ENCODE measurements at regions not wholly inside any gene's neighbourhood (a gene's known extent, or its start where the extent isn't known, plus 50 kb on each side); places are given as distances from the start of the nearest gene placed in this dataset.

GRCh38 chr9:89923961-89924504 is 319.2 kb downstream of the GADD45G start:
- no peak for DNase-seq

DNA sequence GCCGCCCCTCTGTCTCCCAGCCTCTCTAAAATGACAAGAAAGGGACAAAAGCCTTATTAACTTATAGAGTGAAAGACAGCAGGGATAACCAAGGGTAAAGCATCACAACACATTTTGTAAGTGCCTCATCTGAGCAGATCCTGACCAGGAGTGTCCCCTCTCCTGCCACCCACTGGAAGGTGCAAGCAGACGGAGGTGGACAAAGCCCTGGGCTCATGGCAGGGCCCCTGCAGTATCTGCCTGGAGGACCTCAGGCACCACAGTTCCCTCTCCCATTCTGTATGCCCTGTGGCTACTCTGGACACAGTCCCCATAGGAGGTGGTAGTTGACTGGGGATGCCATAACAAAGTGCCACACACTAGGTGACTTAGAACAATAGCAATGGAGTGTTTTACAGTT is 319.8 kb downstream of the GADD45G start:
- no peak for DNase-seq

GRCh38 chr9:89926167-89926566 is 321.4 kb downstream of the GADD45G start:
- no peak for DNase-seq

- DNase-seq, result no peak
Observed at GRCh38 chr9:89926691-89927220, 321.9 kb downstream of the GADD45G start.

DNA sequence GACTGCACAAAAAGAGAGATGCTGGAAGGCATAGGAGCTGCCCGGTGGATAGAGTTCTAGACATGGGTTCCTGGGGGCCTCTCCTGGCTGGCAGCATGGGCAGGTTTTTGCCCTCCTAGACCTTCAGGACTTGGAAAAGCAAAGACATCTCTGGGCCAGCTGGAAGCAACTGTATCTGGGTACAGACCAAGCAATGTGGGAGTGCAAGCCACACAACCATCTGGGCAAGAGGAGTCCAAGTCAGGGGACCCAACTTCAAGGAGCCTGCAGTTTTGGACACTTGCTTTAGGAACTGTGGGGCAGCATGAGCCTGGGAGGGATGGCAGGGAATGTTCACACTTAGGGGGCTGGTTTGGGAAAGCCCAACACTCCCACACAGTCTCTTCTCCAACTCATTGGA is 323.3 kb downstream of the GADD45G start:
- no peak for DNase-seq

GRCh38 chr9:89928521-89929275 is 323.9 kb downstream of the GADD45G start:
- DNase-seq, result no peak

GRCh38 chr9:89929315-89929672 is 324.5 kb downstream of the GADD45G start:
- DNase-seq, result no peak

DNA sequence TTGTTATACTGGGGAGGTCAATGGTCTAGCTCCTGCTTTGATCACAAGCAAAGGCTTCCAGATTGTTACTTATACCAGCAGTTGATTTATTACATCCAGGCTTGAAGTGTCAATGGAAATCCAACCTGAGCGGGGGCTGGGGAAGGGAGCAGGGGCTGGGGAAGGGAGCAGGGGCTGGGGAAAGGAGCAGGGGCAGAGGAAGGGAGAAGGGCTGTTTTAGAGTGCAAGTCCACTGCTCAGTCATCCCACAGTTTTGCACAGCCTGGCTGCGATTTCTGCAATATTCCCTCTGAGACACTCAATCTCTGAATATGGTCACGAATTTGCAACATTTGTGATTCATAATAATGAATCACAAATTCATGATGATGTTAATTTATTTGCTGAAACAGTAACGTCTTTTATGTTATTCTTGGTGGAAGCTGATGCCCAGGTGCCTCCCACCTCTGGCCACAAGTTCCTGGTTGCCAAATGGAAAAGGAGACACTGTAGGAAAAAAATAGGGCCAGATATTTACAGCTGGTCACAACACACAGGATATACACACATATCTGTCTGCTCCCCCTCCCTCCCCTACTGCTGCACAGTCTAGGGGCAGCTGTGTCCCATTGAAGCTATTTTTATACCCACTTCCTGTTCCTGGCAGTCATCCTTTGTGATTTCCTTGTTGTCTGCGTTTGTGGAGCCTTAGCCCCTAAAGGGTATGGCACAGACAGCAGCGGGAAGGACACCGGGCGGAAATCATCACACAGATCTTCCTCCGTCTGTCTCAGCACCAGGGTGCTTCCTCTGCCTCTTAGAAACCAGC is 325.1 kb downstream of the GADD45G start:
- DNase-seq, result peak; percentile 42

GRCh38 chr9:89933578-89933977 is 328.8 kb downstream of the GADD45G start:
- DNase-seq, result no peak

DNA sequence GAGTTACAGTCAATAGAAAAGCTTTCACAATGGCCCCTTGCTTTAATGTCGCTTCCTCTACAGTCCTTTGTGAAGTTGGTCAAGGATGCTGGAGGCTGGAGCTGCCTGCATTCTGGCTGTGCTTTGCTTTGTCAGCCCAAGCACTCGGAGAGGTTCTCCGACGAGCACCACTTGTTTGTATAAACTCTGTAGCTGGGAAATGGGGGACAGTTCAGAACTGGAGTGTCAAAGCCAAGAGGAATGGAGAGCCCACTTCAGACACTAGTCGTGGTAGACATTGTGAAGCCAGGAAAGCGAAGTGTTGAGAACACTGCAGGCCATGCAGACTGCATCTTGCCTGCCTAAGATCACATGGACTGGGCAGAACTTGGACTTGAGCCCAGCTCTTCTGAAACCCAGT is 330.3 kb downstream of the GADD45G start:
- DNase-seq, result no peak

DNA sequence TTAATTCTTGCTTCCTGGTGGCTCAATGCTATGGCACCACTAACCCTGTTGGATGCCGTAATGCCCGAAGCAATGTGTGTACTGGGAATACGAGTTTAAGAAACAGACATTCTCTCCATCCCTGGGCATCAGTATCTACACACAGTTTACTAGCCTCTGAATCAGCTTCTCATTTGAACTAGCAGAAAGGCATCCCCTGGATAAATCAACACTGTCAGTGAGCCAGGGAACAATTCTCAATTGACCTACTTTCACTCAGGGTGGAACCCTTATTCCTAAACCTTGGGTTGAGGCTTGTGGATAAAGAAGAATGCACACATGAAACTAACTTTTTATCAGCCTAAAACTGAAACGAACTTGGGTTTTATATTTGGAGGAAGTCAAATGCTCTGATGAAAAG is 331.0 kb downstream of the GADD45G start:
- DNase-seq, result no peak

DNA sequence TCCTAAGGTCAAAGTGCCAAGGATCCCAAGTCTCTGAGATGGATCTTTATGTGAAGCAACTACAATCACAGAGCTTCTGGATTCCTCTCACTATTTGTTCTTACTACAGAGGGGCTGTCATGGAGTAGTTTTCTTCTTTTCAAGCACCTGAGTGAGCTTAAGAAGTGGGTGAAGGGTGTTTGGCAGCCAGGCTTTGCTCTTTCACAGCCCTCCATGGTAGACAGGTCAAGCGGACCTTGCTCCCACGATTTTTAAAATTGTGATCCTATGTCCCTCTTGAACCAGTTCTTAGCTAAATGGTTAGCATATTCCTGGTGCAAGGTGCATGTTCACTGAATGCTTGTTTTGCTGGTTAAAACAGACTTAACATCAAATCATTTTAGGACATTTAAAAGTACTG is 332.2 kb downstream of the GADD45G start:
- DNase-seq, result no peak

- DNase-seq, result no peak
Observed at GRCh38 chr9:89939181-89939580, 334.4 kb downstream of the GADD45G start.

DNA sequence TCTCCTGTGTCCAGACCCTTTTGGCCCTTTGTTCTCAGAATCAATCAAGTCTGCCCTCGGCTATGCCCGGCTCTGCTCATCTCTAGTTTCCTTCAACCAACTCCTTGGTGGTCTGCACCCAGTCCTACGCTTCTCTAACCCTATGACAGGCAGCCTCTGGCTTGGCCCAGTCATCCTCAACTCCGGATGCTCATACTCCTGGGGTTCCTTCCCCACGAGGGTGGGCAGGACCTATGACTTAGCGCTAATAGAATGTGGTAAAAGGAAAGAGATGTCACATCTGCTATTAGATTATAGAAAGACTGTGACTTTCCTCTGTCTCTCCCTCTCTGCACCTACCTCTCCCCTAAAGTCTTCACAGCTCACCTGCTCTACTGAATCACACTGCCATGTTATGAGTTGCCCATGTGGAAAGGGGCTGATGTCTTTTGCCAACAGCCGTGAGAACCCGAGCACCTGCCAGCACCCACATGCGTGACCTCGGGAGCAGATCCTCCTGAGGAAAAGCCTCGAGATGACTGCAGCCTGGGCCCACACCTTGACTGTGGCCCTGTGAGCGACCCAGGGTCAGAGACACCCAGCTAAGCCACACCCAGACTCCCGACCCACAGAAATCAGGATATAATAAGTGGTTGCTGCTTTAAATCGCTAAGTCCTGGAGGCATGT is 334.9 kb downstream of the GADD45G start:
- DNase-seq, result no peak

GRCh38 chr9:89940625-89941024 is 335.8 kb downstream of the GADD45G start:
- no peak for DNase-seq

DNA sequence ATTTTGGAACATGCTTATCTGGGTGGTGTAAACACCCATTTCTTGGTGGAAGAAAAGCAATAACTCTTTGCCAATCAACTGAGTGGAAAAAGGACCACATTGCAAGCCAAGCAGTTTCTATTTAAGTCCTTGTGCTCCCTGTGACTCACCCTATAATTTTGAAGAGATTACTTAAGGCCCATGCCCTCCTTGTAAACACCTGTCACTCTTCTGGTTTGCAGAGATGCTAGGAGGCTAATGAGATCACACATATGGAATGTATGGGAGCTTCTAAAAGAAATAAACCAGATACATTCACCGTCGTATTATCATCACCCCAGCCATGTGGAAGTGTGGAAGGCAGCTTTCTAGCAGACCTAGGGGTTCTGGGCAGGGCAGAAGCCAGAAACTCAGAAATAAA is 337.1 kb downstream of the GADD45G start:
- DNase-seq, result peak; percentile 53

- DNase-seq, result no peak
Observed at GRCh38 chr9:89942643-89943042, 337.8 kb downstream of the GADD45G start.

- no peak for DNase-seq
Observed at GRCh38 chr9:89943309-89943708, 338.5 kb downstream of the GADD45G start.

DNA sequence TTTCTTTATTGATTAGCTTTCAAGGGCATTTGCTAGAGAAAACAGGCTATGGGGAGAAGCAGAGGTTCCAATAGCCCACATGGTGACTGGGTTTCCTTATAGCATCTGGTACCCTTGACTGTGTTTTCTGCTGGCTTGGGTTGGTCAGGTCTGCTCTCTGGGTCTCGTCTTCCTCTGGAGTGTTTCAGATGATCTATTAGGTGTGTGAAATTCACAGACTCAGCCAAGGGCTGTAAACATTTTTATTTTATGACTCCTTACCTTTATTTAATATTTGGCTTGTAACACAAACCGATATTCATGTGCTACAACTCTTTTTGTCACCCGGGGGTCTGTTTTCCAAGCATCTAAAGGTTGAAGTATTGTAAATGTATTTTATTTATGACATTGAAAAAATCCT is 338.9 kb downstream of the GADD45G start:
- no peak for DNase-seq

DNA sequence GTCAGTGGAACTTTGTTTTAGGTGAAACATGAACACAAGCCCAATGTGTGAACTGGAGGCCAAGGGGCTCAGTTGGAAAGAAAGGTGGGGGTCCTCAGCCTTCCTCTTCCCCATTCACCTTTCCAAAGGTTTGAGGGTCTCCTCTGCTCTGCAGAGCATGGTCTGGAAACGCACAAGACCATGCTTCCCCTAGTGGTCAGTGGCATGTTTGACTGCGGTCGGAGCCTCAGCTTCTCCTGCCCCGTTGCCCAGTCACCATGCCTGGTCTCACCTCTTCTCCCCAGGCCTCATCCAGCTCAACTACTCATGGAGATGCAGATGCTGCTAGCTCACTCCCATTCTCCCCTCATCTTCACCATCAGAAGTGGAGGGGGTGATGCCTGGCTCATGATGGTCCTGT is 340.3 kb downstream of the GADD45G start:
- no peak for DNase-seq

DNA sequence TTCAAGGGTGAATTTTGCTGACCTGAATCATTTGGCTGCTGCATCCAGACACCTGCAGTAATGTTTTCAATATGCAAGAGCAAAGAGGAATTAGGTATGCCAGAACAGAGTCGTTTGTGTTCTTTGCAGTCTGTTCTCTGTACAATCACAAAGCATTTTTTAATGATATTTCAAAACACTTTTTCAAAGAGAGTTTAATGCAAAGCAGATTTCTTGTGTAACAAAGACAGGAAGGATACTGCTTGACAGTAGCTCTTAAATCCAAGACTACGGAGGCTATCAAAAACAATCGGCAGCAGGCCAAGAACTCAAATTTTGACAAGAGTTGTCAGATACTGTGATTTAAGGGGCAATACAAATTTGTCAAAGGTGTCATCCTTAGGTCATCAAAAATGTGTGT is 341.9 kb downstream of the GADD45G start:
- DNase-seq, result no peak

DNA sequence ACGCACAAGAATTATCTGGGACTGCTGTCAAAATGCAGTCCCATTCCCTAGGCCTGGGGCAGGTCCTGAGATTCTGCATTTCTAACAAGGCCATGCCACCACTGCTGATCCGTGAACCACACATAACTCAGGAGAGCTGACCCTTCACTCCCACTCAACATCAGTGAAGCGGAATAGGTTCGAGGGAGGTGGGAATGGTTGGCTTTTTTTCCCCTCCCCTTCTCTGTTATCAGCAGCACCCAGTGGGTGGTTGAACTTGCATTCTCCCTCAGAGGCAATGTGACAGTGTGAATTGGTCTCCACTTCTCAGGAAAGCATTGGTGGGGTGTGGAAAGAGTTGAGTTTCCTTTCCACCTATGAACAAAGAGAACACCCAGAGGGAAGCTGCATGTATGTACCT is 344.3 kb downstream of the GADD45G start:
- no peak for DNase-seq

DNA sequence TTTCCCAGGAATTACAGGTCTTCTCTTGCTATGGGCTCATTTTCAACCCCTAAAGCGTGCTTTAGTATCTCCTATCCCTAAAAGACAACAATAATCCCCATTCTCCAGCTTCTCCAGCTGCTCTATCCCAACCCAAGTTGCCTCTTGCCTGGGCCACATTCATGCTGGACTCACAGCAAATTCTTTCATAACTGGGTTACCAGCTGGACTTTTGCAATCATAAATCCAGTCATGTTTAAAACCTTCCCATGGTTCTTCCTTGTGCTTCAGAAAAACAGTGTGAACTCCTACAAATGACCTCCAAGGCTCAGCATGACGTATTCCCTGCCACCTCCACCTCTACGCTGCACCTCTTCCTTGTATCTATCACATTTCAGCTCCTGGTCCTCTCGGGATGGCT is 346.9 kb downstream of the GADD45G start:
- DNase-seq, result no peak
